Endothelial cell of hepatic sinusoid (primary cell): ENCODE measurements at regions not wholly inside any gene's neighbourhood (a gene's known extent, or its start where the extent isn't known, plus 50 kb on each side); places are given as distances from the start of the nearest gene placed in this dataset.

Experiments
- in situ Hi-C: cut with HindIII; loops from 2 replicates; pipeline ENCODE4 v1.10.0; 2017; ENCODE audit warnings: low sequenced_read_pairs

- in situ Hi-C loops, result no loop called here
Observed at GRCh38 chr22:27627444-27627833, 174.1 kb downstream of the MN1 start.

GRCh38 chr22:27627901-27628300, 173.7 kb downstream of the MN1 start:
- in situ Hi-C loops, result no loop called here

GRCh38 chr22:27628341-27628740, 173.2 kb downstream of the MN1 start:
- in situ Hi-C loops, result no loop called here

- in situ Hi-C loops, result no loop called here
Observed at GRCh38 chr22:27628891-27629631, 172.5 kb downstream of the MN1 start.

GRCh38 chr22:27629908-27630673, 171.5 kb downstream of the MN1 start:
- in situ Hi-C loops, result no loop called here

GRCh38 chr22:27630754-27631153, 170.8 kb downstream of the MN1 start:
- in situ Hi-C loops, result no loop called here

GRCh38 chr22:27631641-27632040, 169.9 kb downstream of the MN1 start:
- in situ Hi-C loops, result no loop called here

GRCh38 chr22:27632451-27633295, 168.9 kb downstream of the MN1 start:
- in situ Hi-C loops, result no loop called here

GRCh38 chr22:27633296-27633871, 168.2 kb downstream of the MN1 start:
- in situ Hi-C loops, result no loop called here

- in situ Hi-C loops, result no loop called here
Observed at GRCh38 chr22:27634043-27634740, 167.4 kb downstream of the MN1 start.

GRCh38 chr22:27635435-27635834, 166.1 kb downstream of the MN1 start:
- in situ Hi-C loops, result no loop called here

- in situ Hi-C loops, result no loop called here
Observed at GRCh38 chr22:27635852-27636251, 165.7 kb downstream of the MN1 start.

- in situ Hi-C loops, result no loop called here
Observed at GRCh38 chr22:27636716-27637508, 164.6 kb downstream of the MN1 start.

GRCh38 chr22:27637604-27638003, 164.0 kb downstream of the MN1 start:
- in situ Hi-C loops, result no loop called here

GRCh38 chr22:27638329-27639233, 163.0 kb downstream of the MN1 start:
- in situ Hi-C loops, result no loop called here

- in situ Hi-C loops, result no loop called here
Observed at GRCh38 chr22:27639248-27640086, 162.1 kb downstream of the MN1 start.

- in situ Hi-C loops, result no loop called here
Observed at GRCh38 chr22:27641049-27641795, 160.3 kb downstream of the MN1 start.
